Lower leg skin (tissue), 4 donors: ENCODE measurements at regions not wholly inside any gene's neighbourhood (a gene's known extent, or its start where the extent isn't known, plus 50 kb on each side); places are given as distances from the start of the nearest gene placed in this dataset.

Experiments used
- DNase-seq, 2 donors: peaks; one replicate each; pipeline ENCODE4 v3.0.0-alpha.2; 2019; ENCODE audit warnings: low spot score in 2 of 2
- H3K4me3 ChIP-seq: fragments of 200-600 bp; sonication (generic); 2 replicates; pipeline ENCODE4 v1.5.1; 2017; ENCODE audit warnings: mild to moderate bottlenecking, low read depth; ENCODE audit not compliant: poor library complexity, severe bottlenecking
- POLR2A ChIP-seq, 2 donors: fragments of 450-650 bp; IDR thresholded peaks; one replicate each; pipeline ENCODE4 v1.6.1; 2016 to 2017; ENCODE audit warnings: antibody characterized with exemption in 2 of 2, mild to moderate bottlenecking in 1 of 2, moderate library complexity in 1 of 2
- WGBS, 2 donors: methylation state at CpG; one replicate each; pipeline ENCODE4 v1.1.5; 2018; 5-methylcytosine and 5-hydroxymethylcytosine counted together
- intact Hi-C: fragments of 100-400 bp; cut with DNase I; formaldehyde crosslinking; loops from one replicate; pipeline ENCODE4 v1.15.0; 2023; ENCODE audit warnings: low total_unique reads
- TF ChIP-seq, protein P1 (sequence below), 3 donors: fragments of 450-650 bp; IDR thresholded peaks; one replicate each; pipeline ENCODE4 v1.5.1; 2016; ENCODE audit warnings: antibody characterized with exemption in 3 of 3, mild to moderate bottlenecking in 3 of 3, moderate library complexity in 2 of 3

DNA sequence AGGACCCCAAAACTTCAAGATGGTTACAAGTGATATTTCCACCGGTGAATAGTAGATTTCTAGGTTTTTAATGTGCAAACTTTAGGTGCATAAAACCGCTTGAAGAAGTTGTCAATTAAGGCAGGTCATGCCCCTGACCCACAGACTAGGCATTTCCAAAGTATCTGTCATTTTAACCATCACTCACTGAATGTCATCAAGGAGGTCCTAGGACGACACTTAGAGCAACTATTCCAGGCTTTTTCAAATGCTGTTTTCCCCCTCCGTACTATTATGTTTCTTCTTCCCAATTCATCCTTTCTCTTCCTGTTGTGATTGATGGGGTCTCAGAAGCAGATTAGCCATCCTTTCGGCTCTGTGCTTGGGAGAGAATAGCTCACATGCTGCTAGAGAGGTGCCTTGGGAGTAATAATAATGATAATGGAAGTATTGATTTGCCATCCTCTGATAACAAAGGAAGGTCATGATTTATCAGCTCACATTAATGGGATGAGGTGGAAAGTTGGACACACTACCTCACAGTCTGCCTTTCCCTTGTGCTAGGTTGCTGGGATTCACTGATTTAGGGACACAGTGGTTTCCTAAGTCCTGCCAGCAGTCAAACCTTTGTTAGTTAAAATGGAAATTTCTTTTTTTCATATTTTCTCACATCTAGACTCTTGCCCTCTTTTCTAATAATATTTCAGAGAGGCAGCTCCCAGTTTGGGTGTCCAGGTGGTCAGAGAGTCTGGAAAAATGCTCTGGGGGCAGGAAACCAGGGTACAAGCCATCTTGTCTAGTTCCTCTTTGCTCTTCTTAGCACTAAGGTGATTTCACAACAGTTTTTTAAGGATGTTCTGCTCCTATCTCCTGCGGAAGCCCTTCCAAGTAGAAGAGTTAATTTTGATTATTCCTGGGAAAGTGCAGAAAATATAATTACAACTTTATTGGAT is 67.0 kb downstream of the PTTG1 start:
- WGBS, 2 donors: 73 to 79% methylated on average over 6 of the region's 6 CpGs
- no peak overlapping the region for H3K4me3 ChIP-seq
- intact Hi-C loops: no loop called here

DNA sequence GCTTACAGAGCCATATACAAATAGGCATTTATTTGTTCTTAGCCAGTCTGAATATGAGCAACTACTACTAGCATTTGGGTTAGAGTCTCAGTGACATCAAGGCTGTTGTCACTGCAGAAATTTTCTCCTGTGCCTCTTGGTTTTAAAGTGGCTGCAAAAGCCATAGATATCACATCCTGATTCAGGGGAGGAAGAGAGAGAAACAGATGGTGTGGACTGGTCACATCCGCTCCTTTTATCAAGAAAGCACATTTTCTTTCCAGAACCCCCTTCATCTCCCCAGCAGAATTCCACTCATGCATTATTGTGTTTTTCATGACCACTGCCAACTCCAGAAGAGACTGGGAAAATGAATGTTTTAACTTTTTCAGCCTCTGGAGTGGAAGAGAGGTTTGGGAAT is 69.8 kb downstream of the PTTG1 start:
- no peak for DNase-seq
- H3K4me3 ChIP-seq: no peak overlapping the region
- WGBS, 2 donors: 82 to 91% methylated on average over 1 of the region's 1 CpG
- intact Hi-C loops: no loop called here
- TF ChIP-seq POLR2A (IDR thresholded peaks at IDR 0.05): no peak
- TF ChIP-seq, protein P1, sequence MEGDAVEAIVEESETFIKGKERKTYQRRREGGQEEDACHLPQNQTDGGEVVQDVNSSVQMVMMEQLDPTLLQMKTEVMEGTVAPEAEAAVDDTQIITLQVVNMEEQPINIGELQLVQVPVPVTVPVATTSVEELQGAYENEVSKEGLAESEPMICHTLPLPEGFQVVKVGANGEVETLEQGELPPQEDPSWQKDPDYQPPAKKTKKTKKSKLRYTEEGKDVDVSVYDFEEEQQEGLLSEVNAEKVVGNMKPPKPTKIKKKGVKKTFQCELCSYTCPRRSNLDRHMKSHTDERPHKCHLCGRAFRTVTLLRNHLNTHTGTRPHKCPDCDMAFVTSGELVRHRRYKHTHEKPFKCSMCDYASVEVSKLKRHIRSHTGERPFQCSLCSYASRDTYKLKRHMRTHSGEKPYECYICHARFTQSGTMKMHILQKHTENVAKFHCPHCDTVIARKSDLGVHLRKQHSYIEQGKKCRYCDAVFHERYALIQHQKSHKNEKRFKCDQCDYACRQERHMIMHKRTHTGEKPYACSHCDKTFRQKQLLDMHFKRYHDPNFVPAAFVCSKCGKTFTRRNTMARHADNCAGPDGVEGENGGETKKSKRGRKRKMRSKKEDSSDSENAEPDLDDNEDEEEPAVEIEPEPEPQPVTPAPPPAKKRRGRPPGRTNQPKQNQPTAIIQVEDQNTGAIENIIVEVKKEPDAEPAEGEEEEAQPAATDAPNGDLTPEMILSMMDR (IDR thresholded peaks at IDR 0.05): no peak

More for the DNA sequence above, 67.0 kb downstream of the PTTG1 start:
- TF ChIP-seq POLR2A (IDR thresholded peaks at IDR 0.05): no peak
- TF ChIP-seq, protein P1 (IDR thresholded peaks at IDR 0.05): no peak
- DNase-seq: no peak

DNA sequence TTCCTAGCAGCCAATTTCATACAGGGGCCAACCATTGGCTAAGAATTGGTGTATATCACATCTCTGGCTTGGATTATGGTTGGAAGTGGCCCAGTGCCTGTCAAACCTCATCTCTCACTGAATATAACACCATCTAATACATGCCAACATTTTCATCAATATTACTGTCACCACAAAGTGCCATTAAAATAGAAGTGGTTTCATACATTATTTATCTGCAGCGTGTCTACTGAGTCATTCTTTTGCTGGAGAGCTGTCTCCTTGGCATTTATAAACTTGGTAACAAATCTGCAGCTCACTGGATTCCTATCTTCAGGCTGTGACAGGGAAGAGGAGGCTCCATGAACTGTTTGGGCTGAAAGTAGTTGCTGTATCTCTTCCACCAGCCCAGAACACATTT is 70.9 kb downstream of the PTTG1 start:
- DNase-seq: no peak
- TF ChIP-seq, protein P1 (IDR thresholded peaks at IDR 0.05): no peak
- TF ChIP-seq POLR2A (IDR thresholded peaks at IDR 0.05): no peak
- no peak overlapping the region for H3K4me3 ChIP-seq
- intact Hi-C loops: no loop called here
- 55 to 58% methylated on average over 1 of the region's 1 CpG for WGBS, 2 donors

DNA sequence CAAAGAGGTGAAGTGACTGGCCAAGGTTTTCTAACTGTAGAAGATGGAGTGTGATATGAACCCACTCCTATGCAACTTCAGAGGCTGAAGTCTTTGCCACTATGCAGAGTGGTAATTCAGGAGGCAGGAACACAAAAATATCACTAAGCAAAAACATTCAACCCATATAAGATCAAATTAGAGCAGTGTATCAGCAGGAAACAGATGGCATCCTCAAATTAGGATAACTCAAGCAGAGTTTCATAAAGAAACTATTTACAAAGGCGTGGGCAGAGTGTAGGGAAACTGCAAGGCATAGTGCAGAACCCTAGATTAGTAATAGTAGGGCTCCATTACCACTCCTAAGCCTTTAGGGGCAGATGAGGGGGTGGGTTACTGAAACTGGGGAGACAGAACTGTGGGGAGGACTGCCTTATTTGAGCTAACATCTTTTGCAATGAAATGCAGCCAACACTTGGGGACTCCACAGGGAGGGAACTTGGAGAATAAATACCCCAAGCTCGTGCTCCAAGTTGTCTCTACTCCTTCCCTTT is 72.2 kb downstream of the PTTG1 start:
- 45 to 53% methylated on average over 2 of the region's 2 CpGs for WGBS, 2 donors
- DNase-seq: no peak
- no peak for TF ChIP-seq POLR2A (IDR thresholded peaks at IDR 0.05)
- TF ChIP-seq, protein P1 (IDR thresholded peaks at IDR 0.05): no peak
- H3K4me3 ChIP-seq: no peak overlapping the region
- intact Hi-C loops: no loop called here

DNA sequence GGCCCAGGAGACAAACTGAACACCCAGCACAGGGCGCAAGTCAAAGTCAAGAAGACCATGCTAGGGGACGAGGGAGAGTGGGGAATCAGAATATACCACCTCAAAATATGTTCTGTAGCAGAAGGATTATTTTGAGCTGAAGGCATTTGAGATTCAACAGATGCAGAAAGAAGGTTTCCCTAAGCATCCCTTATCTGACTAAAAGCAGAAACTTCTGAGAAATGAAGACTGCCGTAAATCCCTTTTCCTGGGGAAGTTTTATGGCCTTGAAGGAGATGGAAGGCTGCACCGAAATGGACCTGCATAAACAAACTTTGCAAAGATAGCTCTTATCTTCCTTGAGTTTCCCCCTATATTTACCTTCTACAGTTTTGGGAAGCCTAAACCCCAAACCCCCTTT is 72.8 kb downstream of the PTTG1 start:
- TF ChIP-seq, protein P1 (IDR thresholded peaks at IDR 0.05): no peak
- no peak for TF ChIP-seq POLR2A (IDR thresholded peaks at IDR 0.05)
- no peak for DNase-seq
- intact Hi-C loops: no loop called here
- WGBS, 2 donors: 73 to 79% methylated on average over 4 of the region's 4 CpGs
- no peak overlapping the region for H3K4me3 ChIP-seq
